ENCODE measurements at regions not wholly inside any gene's neighbourhood (a gene's known extent, or its start where the extent isn't known, plus 50 kb on each side); places are given as distances from the start of the nearest gene placed in this dataset.
A peak's percentile ranks its signal among the peaks of the same experiment; 100 is the strongest.

- no peaks in the 10 kb centered on the region for H3K9me3 ChIP-seq
- no peak for TF ChIP-seq CTCF (IDR thresholded peaks at IDR 0.05)
- no peaks in the 10 kb centered on the region for H3K4me1 ChIP-seq
- H3K27me3 ChIP-seq (ENCODE audit: low read depth), result no peaks in the 10 kb centered on the region
- no peaks in the 10 kb centered on the region for H3K36me3 ChIP-seq
- peak overlapping the region; percentile 15 for H3K27ac ChIP-seq
- DNase-seq, result no peak
- H3K4me3 ChIP-seq, result no peak overlapping the region
- ATAC-seq, result no peak
- intact Hi-C loops (cut with DNase I), result no loop called here
Observed at GRCh38 chr2:20141806-20142205, 83.1 kb downstream of the SDC1 start.

- no peaks in the 10 kb centered on the region for H3K4me1 ChIP-seq
- H3K27me3 ChIP-seq (ENCODE audit: low read depth), result no peaks in the 10 kb centered on the region
- DNase-seq (peak; percentile 76), ATAC-seq (peak; percentile 73 to 90)
- intact Hi-C loops (cut with DNase I), result no loop called here
- no peak overlapping the region for H3K4me3 ChIP-seq
- no peaks in the 10 kb centered on the region for H3K9me3 ChIP-seq
- H3K27ac ChIP-seq, result peak overlapping the region; percentile 15
- no peaks in the 10 kb centered on the region for H3K36me3 ChIP-seq
- no peak for TF ChIP-seq CTCF (IDR thresholded peaks at IDR 0.05)
Observed at GRCh38 chr2:20141056-20141762, 83.7 kb downstream of the SDC1 start.

- DNase-seq, result no peak
- Histone ChIP-seq H3K4me3 (no peak overlapping the region), H3K27ac (no peak overlapping the region), H3K9me3 (no peaks in the 10 kb centered on the region), H3K36me3 (no peaks in the 10 kb centered on the region), H3K27me3 (ENCODE audit: low read depth) (no peaks in the 10 kb centered on the region), H3K4me1 (no peaks in the 10 kb centered on the region)
- intact Hi-C loops (cut with DNase I), result no loop called here
- no peak for TF ChIP-seq CTCF (IDR thresholded peaks at IDR 0.05)
- no peak for ATAC-seq
Observed at GRCh38 chr2:20140321-20141055, 84.4 kb downstream of the SDC1 start.

GRCh38 chr2:20139407-20140172 is 85.3 kb downstream of the SDC1 start:
- no peaks in the 10 kb centered on the region for H3K4me1 ChIP-seq
- no peak for ATAC-seq
- H3K27me3 ChIP-seq (ENCODE audit: low read depth), result no peaks in the 10 kb centered on the region
- no peak overlapping the region for H3K4me3 ChIP-seq
- H3K36me3 ChIP-seq, result no peaks in the 10 kb centered on the region
- H3K9me3 ChIP-seq, result no peaks in the 10 kb centered on the region
- intact Hi-C loops (cut with DNase I), result no loop called here
- no peak for TF ChIP-seq CTCF (IDR thresholded peaks at IDR 0.05)
- H3K27ac ChIP-seq, result no peak overlapping the region
- DNase-seq, result no peak

- TF ChIP-seq CTCF (IDR thresholded peaks at IDR 0.05), result no peak
- DNase-seq (no peak), ATAC-seq (no peak)
- Histone ChIP-seq H3K27ac (no peak overlapping the region), H3K4me1 (no peaks in the 10 kb centered on the region), H3K4me3 (no peak overlapping the region), H3K36me3 (no peaks in the 10 kb centered on the region), H3K9me3 (no peaks in the 10 kb centered on the region), H3K27me3 (ENCODE audit: low read depth) (no peaks in the 10 kb centered on the region)
- intact Hi-C loops (cut with DNase I), result no loop called here
Observed at GRCh38 chr2:20138696-20139095, 86.2 kb downstream of the SDC1 start.
